DMS153 treated with DMSO at 0.1 percent for 48 hours (cell line): ENCODE measurements at regions not wholly inside any gene's neighbourhood (a gene's known extent, or its start where the extent isn't known, plus 50 kb on each side); places are given as distances from the start of the nearest gene placed in this dataset.

ENCODE experiments used
- DNase-seq: peaks from one replicate; lab custom pipeline; 2025; ENCODE audit not compliant: unreplicated experiment; lab: John Stamatoyannopoulos, UW

GRCh38 chr10:3415878-3416605 is 243.5 kb upstream of the PITRM1 start:
- no peak for DNase-seq

GRCh38 chr10:3415038-3415736 is 242.6 kb upstream of the PITRM1 start:
- no peak for DNase-seq

- DNase-seq: no peak
These were observed 242.1 kb upstream of the PITRM1 start for GRCh38 chr10:3414667-3415023.

- no peak for DNase-seq
These were observed 241.5 kb upstream of the PITRM1 start for GRCh38 chr10:3413937-3414666.

GRCh38 chr10:3412646-3413045 is 240.1 kb upstream of the PITRM1 start:
- no peak for DNase-seq

- DNase-seq: no peak
These were observed 239.5 kb upstream of the PITRM1 start for GRCh38 chr10:3412071-3412582.

GRCh38 chr10:3411044-3411443 is 238.5 kb upstream of the PITRM1 start:
- DNase-seq: no peak

- no peak for DNase-seq
These were observed 237.3 kb upstream of the PITRM1 start for GRCh38 chr10:3409928-3410327.

- no peak for DNase-seq
These were observed 236.2 kb upstream of the PITRM1 start for GRCh38 chr10:3408603-3409365.

GRCh38 chr10:3407208-3407607 is 234.6 kb upstream of the PITRM1 start:
- DNase-seq: no peak

GRCh38 chr10:3406556-3406955 is 234.0 kb upstream of the PITRM1 start:
- DNase-seq: peak; percentile 12

- DNase-seq: no peak
These were observed 231.8 kb upstream of the PITRM1 start for GRCh38 chr10:3404381-3404780.

GRCh38 chr10:3402187-3402751 is 229.7 kb upstream of the PITRM1 start:
- DNase-seq: no peak

GRCh38 chr10:3401491-3401938 is 228.9 kb upstream of the PITRM1 start:
- no peak for DNase-seq

GRCh38 chr10:3400348-3400747 is 227.8 kb upstream of the PITRM1 start:
- no peak for DNase-seq

- no peak for DNase-seq
These were observed 227.2 kb upstream of the PITRM1 start for GRCh38 chr10:3399756-3400155.

GRCh38 chr10:3398825-3399646 is 226.5 kb upstream of the PITRM1 start:
- no peak for DNase-seq

- DNase-seq: no peak
These were observed 225.3 kb upstream of the PITRM1 start for GRCh38 chr10:3397846-3398245.

- no peak for DNase-seq
These were observed 224.6 kb upstream of the PITRM1 start for GRCh38 chr10:3397231-3397630.

GRCh38 chr10:3396116-3396515 is 223.5 kb upstream of the PITRM1 start:
- no peak for DNase-seq
